ENCODE measurements at regions not wholly inside any gene's neighbourhood (a gene's known extent, or its start where the extent isn't known, plus 50 kb on each side); places are given as distances from the start of the nearest gene placed in this dataset.

- no peak for DNase-seq
- Histone ChIP-seq H3K27ac (no peak overlapping the region), H3K36me3 (no peaks in the 10 kb centered on the region), H3K27me3 (no peaks in the 10 kb centered on the region), H3K9me3 (no peaks in the 10 kb centered on the region), H3K4me1 (no peaks in the 10 kb centered on the region), H3K4me3 (replicated peaks in 1 of 3) (no peak overlapping the region)
- 88 to 95% methylated on average over 3 to 5 of the region's 6 CpGs for WGBS, 2 donors
- TF ChIP-seq POLR2A (IDR thresholded peaks at IDR 0.05), result no peak
- no peak for TF ChIP-seq CTCF (IDR thresholded peaks at IDR 0.05)
- intact Hi-C loops (cut with DNase I), result no loop called here
These were observed 190.9 kb upstream of the MAN1A1 start for GRCh38 chr6:119540417-119540816.

GRCh38 chr6:119539066-119539746, 189.6 kb upstream of the MAN1A1 start:
- 94 to 96% methylated on average over 3 of the region's 3 CpGs for WGBS, 2 donors
- TF ChIP-seq CTCF (IDR thresholded peaks at IDR 0.05) (no peak), POLR2A (IDR thresholded peaks at IDR 0.05) (no peak)
- no peaks in the 10 kb centered on the region for H3K4me1 ChIP-seq
- no peak overlapping the region for H3K4me3 ChIP-seq (replicated peaks in 1 of 3)
- intact Hi-C loops (cut with DNase I), result no loop called here
- no peaks in the 10 kb centered on the region for H3K9me3 ChIP-seq
- no peaks in the 10 kb centered on the region for H3K36me3 ChIP-seq
- H3K27ac ChIP-seq, result no peak overlapping the region
- no peak for DNase-seq
- no peaks in the 10 kb centered on the region for H3K27me3 ChIP-seq

GRCh38 chr6:119536666-119537065, 187.1 kb upstream of the MAN1A1 start:
- no peak overlapping the region for H3K4me3 ChIP-seq (replicated peaks in 1 of 3)
- no peaks in the 10 kb centered on the region for H3K4me1 ChIP-seq
- DNase-seq, result no peak
- no peaks in the 10 kb centered on the region for H3K27me3 ChIP-seq
- TF ChIP-seq POLR2A (IDR thresholded peaks at IDR 0.05) (no peak), CTCF (IDR thresholded peaks at IDR 0.05) (no peak)
- WGBS, 2 donors, result 91 to 92% methylated on average over 5 of the region's 5 CpGs
- no peak overlapping the region for H3K27ac ChIP-seq
- no peaks in the 10 kb centered on the region for H3K9me3 ChIP-seq
- intact Hi-C loops (cut with DNase I), result no loop called here
- no peaks in the 10 kb centered on the region for H3K36me3 ChIP-seq

GRCh38 chr6:119535332-119535731, 185.8 kb upstream of the MAN1A1 start:
- no peaks in the 10 kb centered on the region for H3K27me3 ChIP-seq
- H3K4me1 ChIP-seq, result no peaks in the 10 kb centered on the region
- H3K36me3 ChIP-seq, result no peaks in the 10 kb centered on the region
- no peaks in the 10 kb centered on the region for H3K9me3 ChIP-seq
- TF ChIP-seq POLR2A (IDR thresholded peaks at IDR 0.05) (no peak), CTCF (IDR thresholded peaks at IDR 0.05) (no peak)
- DNase-seq, result no peak
- H3K27ac ChIP-seq, result no peak overlapping the region
- WGBS, 2 donors, result 90 to 93% methylated on average over 1 of the region's 1 CpG
- H3K4me3 ChIP-seq (replicated peaks in 1 of 3), result no peak overlapping the region
- intact Hi-C loops (cut with DNase I), result no loop called here

GRCh38 chr6:119533603-119534279, 184.2 kb upstream of the MAN1A1 start:
- Histone ChIP-seq H3K27me3 (no peaks in the 10 kb centered on the region), H3K4me1 (no peaks in the 10 kb centered on the region), H3K4me3 (replicated peaks in 1 of 3) (no peak overlapping the region), H3K27ac (no peak overlapping the region), H3K9me3 (no peaks in the 10 kb centered on the region), H3K36me3 (no peaks in the 10 kb centered on the region)
- WGBS, 2 donors, result 40 to 55% methylated on average over 5 of the region's 5 CpGs
- TF ChIP-seq CTCF (IDR thresholded peaks at IDR 0.05) (no peak), POLR2A (IDR thresholded peaks at IDR 0.05) (no peak)
- intact Hi-C loops (cut with DNase I), result no loop called here
- no peak for DNase-seq
